ENCODE measurements at regions not wholly inside any gene's neighbourhood (a gene's known extent, or its start where the extent isn't known, plus 50 kb on each side); places are given as distances from the start of the nearest gene placed in this dataset.

GRCh38 chr1:221648201-221648600 lies 93.7 kb downstream of the DUSP10 start:
- ChIA-PET CTCF (no interaction called here), POLR2A (no interaction called here)
- no peak overlapping the region for H3K9ac ChIP-seq (replicated peaks; ENCODE audit: extremely low read depth, insufficient read depth, low read length)
- no peaks in the 10 kb centered on the region for H3K4me1 ChIP-seq (ENCODE audit: control insufficient read depth, extremely low read depth, insufficient read depth, low read length)
- no peaks in the 10 kb centered on the region for H3K79me2 ChIP-seq (ENCODE audit: control insufficient read depth, insufficient read depth, low read length)
- no peak overlapping the region for H3K4me3 ChIP-seq (replicated peaks in 1 of 3; ENCODE audit: insufficient read depth in 1 of 3, low read depth in 1 of 3, low read length in 3 of 3)
- H3K9me3 ChIP-seq (replicated peaks; ENCODE audit: control insufficient read depth, insufficient read depth, low read length): no peaks in the 10 kb centered on the region
- no peak for TF ChIP-seq JUN (IDR thresholded peaks at IDR 0.05; ENCODE audit: borderline replicate concordance, insufficient read depth, insufficient read length, low read depth)
- no peak for TF ChIP-seq POLR2AphosphoS5 (IDR thresholded peaks at IDR 0.05; ENCODE audit: insufficient read depth, low read depth, low read length)
- TF ChIP-seq MYC (IDR thresholded peaks at IDR 0.05; ENCODE audit: low read depth, low read length): no peak
- TF ChIP-seq MAX (IDR thresholded peaks at IDR 0.05; ENCODE audit: insufficient read depth, insufficient read length): no peak
- no peak for TF ChIP-seq CTCF (IDR thresholded peaks at IDR 0.05; ENCODE audit: extremely low read depth in 1 of 2, insufficient read depth in 1 of 2, low read depth in 1 of 2, low read length in 2 of 2)
- TF ChIP-seq GATA2 (IDR thresholded peaks at IDR 0.05; ENCODE audit: insufficient read depth, insufficient read length, low read depth, low read length): no peak
- no peak for TF ChIP-seq EZH2 (IDR thresholded peaks at IDR 0.05; ENCODE audit: borderline replicate concordance, low read depth, low read length, severe bottlenecking)
- no peak for TF ChIP-seq FOS (IDR thresholded peaks at IDR 0.05; ENCODE audit: borderline replicate concordance, insufficient read depth, low read length)
- TF ChIP-seq POLR2A (IDR thresholded peaks at IDR 0.05; ENCODE audit: low read depth, low read length): no peak
- dilution Hi-C loops (cut with MboI; ENCODE audit: extremely low pct_ligation_motif_present, low sequenced_read_pairs): no loop called here
- FAIRE-seq (no peak), DNase-seq (ENCODE audit: low read depth, low spot score) (no peak)
- intact Hi-C loops (cut with micrococcal nuclease): no loop called here
- no peak overlapping the region for H2AFZ ChIP-seq (ENCODE audit: low read depth, low read length)
- no peak overlapping the region for H3K27ac ChIP-seq (ENCODE audit: insufficient read depth, low read depth, low read length)
- BruUV-seq (replicated peaks): no TSS peak
- no peaks in the 10 kb centered on the region for H3K27me3 ChIP-seq (ENCODE audit: control insufficient read depth in 2 of 2, insufficient read depth in 2 of 2, low read length in 2 of 2)
- no peak overlapping the region for H3K4me2 ChIP-seq (ENCODE audit: insufficient read depth, low read length)
- H3K36me3 ChIP-seq (ENCODE audit: control insufficient read depth in 2 of 2, extremely low read depth in 1 of 2, insufficient read depth in 2 of 2, low read length in 2 of 2): no peaks in the 10 kb centered on the region
- H4K20me1 ChIP-seq (replicated peaks; ENCODE audit: control insufficient read depth, extremely low read depth, insufficient read depth, low read length): no peaks in the 10 kb centered on the region
- H3K9me1 ChIP-seq (replicated peaks; ENCODE audit: control insufficient read depth, extremely low read depth, insufficient read depth, low read length): no peaks in the 10 kb centered on the region
